ENCODE measurements at regions not wholly inside any gene's neighbourhood (a gene's known extent, or its start where the extent isn't known, plus 50 kb on each side); places are given as distances from the start of the nearest gene placed in this dataset.

GRCh38 chr12:115558281-115558680 is 719.2 kb downstream of the MED13L start:
- H3K27me3 ChIP-seq (ENCODE audit: insufficient read depth in 3 of 3, low read length in 2 of 3), result peaks cover 0 to 2% (median 0%) of the 10 kb centered on the region in 3 donors
- WGBS, 3 donors, result 68 to 82% (median 73%) methylated on average over 5 of the region's 5 CpGs
- H3K4me1 ChIP-seq, result no peaks in the 10 kb centered on the region
- H3K4me3 ChIP-seq, result no peak overlapping the region
- DNase-seq (no peak), ATAC-seq (no peak)
- no peaks in the 10 kb centered on the region for H3K36me3 ChIP-seq (ENCODE audit: insufficient read depth in 1 of 2, low read depth in 1 of 2)
- TF ChIP-seq CTCF (IDR thresholded peaks at IDR 0.05), result no peak
- no peaks in the 10 kb centered on the region for H3K9me3 ChIP-seq
- intact Hi-C loops (cut with DNase I), result no loop called here
- no peak overlapping the region for H3K27ac ChIP-seq

GRCh38 chr12:115553622-115554021 is 723.9 kb downstream of the MED13L start:
- DNase-seq (no peak), ATAC-seq (no peak)
- Histone ChIP-seq H3K9me3 (no peaks in the 10 kb centered on the region), H3K4me1 (no peaks in the 10 kb centered on the region), H3K4me3 (no peak overlapping the region), H3K27me3 (ENCODE audit: insufficient read depth in 3 of 3, low read length in 2 of 3) (peaks cover 0 to 2% (median 0%) of the 10 kb centered on the region in 3 donors), H3K36me3 (ENCODE audit: insufficient read depth in 1 of 2, low read depth in 1 of 2) (no peaks in the 10 kb centered on the region), H3K27ac (no peak overlapping the region)
- intact Hi-C loops (cut with DNase I), result no loop called here
- WGBS, 3 donors, result 54 to 62% (median 57%) methylated on average over 4 of the region's 4 CpGs
- no peak for TF ChIP-seq CTCF (IDR thresholded peaks at IDR 0.05)

- no peak for TF ChIP-seq CTCF (IDR thresholded peaks at IDR 0.05)
- intact Hi-C loops (cut with DNase I), result no loop called here
- no peak overlapping the region for H3K27ac ChIP-seq
Measured at GRCh38 chr12:115543269-115543668, 734.2 kb downstream of the MED13L start.

GRCh38 chr12:115542656-115543055 is 734.8 kb downstream of the MED13L start:
- H3K36me3 ChIP-seq (ENCODE audit: insufficient read depth in 1 of 2, low read depth in 1 of 2), result no peaks in the 10 kb centered on the region
- H3K4me3 ChIP-seq, result no peak overlapping the region
- H3K4me1 ChIP-seq, result no peaks in the 10 kb centered on the region
- peaks cover 0 to 2% (median 0%) of the 10 kb centered on the region in 3 donors for H3K27me3 ChIP-seq (ENCODE audit: insufficient read depth in 3 of 3, low read length in 2 of 3)
- 85 to 87% (median 86%) methylated on average over 7 of the region's 7 CpGs for WGBS, 3 donors
- intact Hi-C loops (cut with DNase I), result no loop called here
- TF ChIP-seq CTCF (IDR thresholded peaks at IDR 0.05), result no peak
- ATAC-seq, result no peak
- no peak for DNase-seq
- H3K9me3 ChIP-seq, result no peaks in the 10 kb centered on the region
- no peak overlapping the region for H3K27ac ChIP-seq

More at GRCh38 chr12:115543269-115543668, 734.2 kb downstream of the MED13L start:
- Histone ChIP-seq H3K9me3 (no peaks in the 10 kb centered on the region), H3K4me1 (no peaks in the 10 kb centered on the region), H3K27me3 (ENCODE audit: insufficient read depth in 3 of 3, low read length in 2 of 3) (no peaks in the 10 kb centered on the region), H3K4me3 (no peak overlapping the region), H3K36me3 (ENCODE audit: insufficient read depth in 1 of 2, low read depth in 1 of 2) (no peaks in the 10 kb centered on the region)
- 64 to 77% (median 68%) methylated on average over 2 of the region's 2 CpGs for WGBS, 3 donors
- ATAC-seq (no peak), DNase-seq (no peak)

GRCh38 chr12:115541891-115542421 is 735.5 kb downstream of the MED13L start:
- no peak for DNase-seq
- intact Hi-C loops (cut with DNase I), result no loop called here
- H3K4me1 ChIP-seq, result no peaks in the 10 kb centered on the region
- no peak for TF ChIP-seq CTCF (IDR thresholded peaks at IDR 0.05)
- H3K36me3 ChIP-seq (ENCODE audit: insufficient read depth in 1 of 2, low read depth in 1 of 2), result no peaks in the 10 kb centered on the region
- no peaks in the 10 kb centered on the region for H3K9me3 ChIP-seq
- no peak overlapping the region for H3K27ac ChIP-seq
- peaks cover 0 to 2% (median 0%) of the 10 kb centered on the region in 3 donors for H3K27me3 ChIP-seq (ENCODE audit: insufficient read depth in 3 of 3, low read length in 2 of 3)
- ATAC-seq, result no peak
- 82 to 94% (median 92%) methylated on average over 5 of the region's 5 CpGs for WGBS, 3 donors
- H3K4me3 ChIP-seq, result no peak overlapping the region

Data from psoas muscle (tissue), 7 donors.